ENCODE measurements at regions not wholly inside any gene's neighbourhood (a gene's known extent, or its start where the extent isn't known, plus 50 kb on each side); places are given as distances from the start of the nearest gene placed in this dataset.

- DNase-seq (ENCODE audit: low read depth in 2 of 2) = no peak
Measured at GRCh38 chr2:65842104-65842503, 409.7 kb upstream of the SPRED2 start.

- DNase-seq (ENCODE audit: low read depth in 2 of 2) = no peak
Measured at GRCh38 chr2:65835975-65836549, 403.7 kb upstream of the SPRED2 start.

GRCh38 chr2:65834771-65835475 is 402.5 kb upstream of the SPRED2 start:
- no peak for DNase-seq (ENCODE audit: low read depth in 2 of 2)

- DNase-seq (ENCODE audit: low read depth in 2 of 2) = no peak
Measured at GRCh38 chr2:65834062-65834461, 401.7 kb upstream of the SPRED2 start.

- DNase-seq (ENCODE audit: low read depth in 2 of 2) = no peak
Measured at GRCh38 chr2:65831509-65831908, 399.1 kb upstream of the SPRED2 start.

GRCh38 chr2:65826567-65826966 is 394.2 kb upstream of the SPRED2 start:
- DNase-seq (ENCODE audit: low read depth in 2 of 2) = no peak

- DNase-seq (ENCODE audit: low read depth in 2 of 2) = no peak
Measured at GRCh38 chr2:65823511-65823910, 391.1 kb upstream of the SPRED2 start.

- DNase-seq (ENCODE audit: low read depth in 2 of 2) = no peak
Measured at GRCh38 chr2:65820454-65820853, 388.1 kb upstream of the SPRED2 start.

GRCh38 chr2:65819963-65820362 is 387.6 kb upstream of the SPRED2 start:
- DNase-seq (ENCODE audit: low read depth in 2 of 2) = no peak

- no peak for DNase-seq (ENCODE audit: low read depth in 2 of 2)
Measured at GRCh38 chr2:65818873-65819451, 386.6 kb upstream of the SPRED2 start.

- DNase-seq (ENCODE audit: low read depth in 2 of 2) = no peak
Measured at GRCh38 chr2:65813631-65814173, 381.3 kb upstream of the SPRED2 start.

GRCh38 chr2:65812887-65813286 is 380.5 kb upstream of the SPRED2 start:
- no peak for DNase-seq (ENCODE audit: low read depth in 2 of 2)

- no peak for DNase-seq (ENCODE audit: low read depth in 2 of 2)
Measured at GRCh38 chr2:65807942-65808341, 375.5 kb upstream of the SPRED2 start.

GRCh38 chr2:65804777-65805176 is 372.4 kb upstream of the SPRED2 start:
- DNase-seq (ENCODE audit: low read depth in 2 of 2) = no peak

GRCh38 chr2:65802298-65802942 is 370.0 kb upstream of the SPRED2 start:
- no peak for DNase-seq (ENCODE audit: low read depth in 2 of 2)

- DNase-seq (ENCODE audit: low read depth in 2 of 2) = no peak
Measured at GRCh38 chr2:65800998-65801397, 368.6 kb upstream of the SPRED2 start.

GRCh38 chr2:65799141-65799854 is 366.9 kb upstream of the SPRED2 start:
- DNase-seq (ENCODE audit: low read depth in 2 of 2) = no peak

- DNase-seq (ENCODE audit: low read depth in 2 of 2) = no peak
Measured at GRCh38 chr2:65798641-65799040, 366.2 kb upstream of the SPRED2 start.

GRCh38 chr2:65794994-65795393 is 362.6 kb upstream of the SPRED2 start:
- DNase-seq (ENCODE audit: low read depth in 2 of 2) = no peak

GRCh38 chr2:65791404-65791975 is 359.1 kb upstream of the SPRED2 start:
- no peak for DNase-seq (ENCODE audit: low read depth in 2 of 2)

- no peak for DNase-seq (ENCODE audit: low read depth in 2 of 2)
Measured at GRCh38 chr2:65790676-65790935, 358.2 kb upstream of the SPRED2 start.

Measured in stimulated activated CD8-positive, alpha-beta memory T cell treated with anti-CD3 and anti-CD28 coated beads, Interleukin-2, amount 100 ng/mL, for 48 hours (primary cell).